IMR-90 (cell line): ENCODE measurements at regions not wholly inside any gene's neighbourhood (a gene's known extent, or its start where the extent isn't known, plus 50 kb on each side); places are given as distances from the start of the nearest gene placed in this dataset.

ENCODE experiments used
- ATAC-seq: fragments of 200-7000 bp; cut with Tn5 transposase; 2 replicates; pipeline ENCODE4 v1.9.1; 2020; ENCODE audit warnings: low read depth, mild to moderate bottlenecking, moderate library complexity
- BruUV-seq: library from RNA; stranded (reverse); fragments of 400-500 nt; replicated peaks from 2 replicates; lab custom pipeline; 2021; lab: Mats Ljungman, UMichigan
- CTCF ChIA-PET: fragments of 300-600 bp; formaldehyde crosslinking; extraction: SDS; loops from one replicate; lab custom pipeline; 2021; ENCODE audit warnings: antibody characterized with exemption; lab: Yijun Ruan, JAX
- POLR2A ChIA-PET: fragments of 300-600 bp; sonication (Branson Sonifier 250); formaldehyde crosslinking; loops from one replicate; lab custom pipeline; 2022; ENCODE audit warnings: antibody characterized with exemption; ENCODE audit not compliant: unreplicated experiment; lab: Charles Lee
- DNase-seq: peaks from one replicate; pipeline ENCODE4 v3.0.0; 2013
- H2AFZ ChIP-seq: replicated peaks from 2 replicates; pipeline ENCODE3; 2013; ENCODE audit warnings: low read length, mild to moderate bottlenecking; ENCODE audit not compliant: poor library complexity
- H2AK5ac ChIP-seq: 2 replicates; pipeline ENCODE4 v1.6.1; 2013; ENCODE audit warnings: low read depth, low read length, inconsistent platforms
- H2AK9ac ChIP-seq: replicated peaks from 2 replicates; pipeline ENCODE3; 2013; ENCODE audit warnings: mild to moderate bottlenecking, low read depth, low read length, moderate library complexity; ENCODE audit not compliant: poor library complexity
- H2BK120ac ChIP-seq: 2 replicates; pipeline ENCODE4 v1.6.1; 2013; ENCODE audit warnings: low read depth, low read length, inconsistent platforms
- H2BK15ac ChIP-seq: 3 replicates; pipeline ENCODE4 v1.6.1; 2013; ENCODE audit warnings: low read depth, low read length, inconsistent platforms
- H2BK20ac ChIP-seq: 2 replicates; pipeline ENCODE4 v1.6.1; 2013; ENCODE audit warnings: low read depth, mild to moderate bottlenecking, inconsistent platforms, low read length, moderate library complexity
- H2BK5ac ChIP-seq: 2 replicates; pipeline ENCODE4 v1.6.1; 2013; ENCODE audit warnings: mild to moderate bottlenecking, low read depth, low read length, inconsistent platforms; ENCODE audit not compliant: poor library complexity, severe bottlenecking
- H3K14ac ChIP-seq: replicated peaks from 2 replicates; pipeline ENCODE4 v1.6.1; 2013; ENCODE audit warnings: low read depth, low read length, inconsistent platforms
- H3K18ac ChIP-seq: 2 replicates; pipeline ENCODE4 v1.6.1; 2013; ENCODE audit warnings: low read depth, low read length, control low read depth
- H3K23ac ChIP-seq: 2 replicates; pipeline ENCODE4 v1.6.1; 2013; ENCODE audit warnings: low read depth, low read length, inconsistent platforms
- H3K27ac ChIP-seq: 2 replicates; pipeline ENCODE4 v1.5.1; 2013; ENCODE audit warnings: mild to moderate bottlenecking, control low read depth, low read length; ENCODE audit not compliant: insufficient read depth
- H3K27me3 ChIP-seq: 2 replicates; pipeline ENCODE4 v1.6.1; 2013; ENCODE audit warnings: low read length; ENCODE audit not compliant: control insufficient read depth, insufficient read depth
- H3K36me3 ChIP-seq: 2 replicates; pipeline ENCODE4 v1.6.1; 2013; ENCODE audit warnings: low read length, mixed read lengths; ENCODE audit not compliant: control insufficient read depth, insufficient read depth
- H3K4ac ChIP-seq: 2 replicates; pipeline ENCODE4 v1.6.1; 2013; ENCODE audit warnings: low read depth, low read length, inconsistent platforms
- H3K4me1 ChIP-seq: 2 replicates; pipeline ENCODE4 v1.6.1; 2013; ENCODE audit warnings: low read length, mixed read lengths; ENCODE audit not compliant: control insufficient read depth, insufficient read depth
- H3K4me2 ChIP-seq: 2 replicates; pipeline ENCODE4 v1.6.1; 2013; ENCODE audit warnings: low read depth, mild to moderate bottlenecking, control low read depth, low read length, moderate library complexity
- H3K4me3 ChIP-seq: 2 replicates; pipeline ENCODE4 v1.5.1; 2013; ENCODE audit warnings: low read depth, mild to moderate bottlenecking, control low read depth, low read length, moderate library complexity; ENCODE audit not compliant: insufficient read depth
- H3K56ac ChIP-seq: 2 replicates; pipeline ENCODE4 v1.6.1; 2013; ENCODE audit warnings: low read length, inconsistent platforms; ENCODE audit not compliant: insufficient read depth; ENCODE audit errors: extremely low read depth
- H3K79me1 ChIP-seq, 2 experiments: 2 replicates each; pipeline ENCODE4 v1.6.1; 2013; ENCODE audit warnings: low read length in 2 of 2, inconsistent platforms in 1 of 2, low read depth in 1 of 2
- H3K9ac ChIP-seq: 2 replicates; pipeline ENCODE4 v1.6.1; 2013; ENCODE audit warnings: low read depth, low read length, control low read depth
- H3K9me1 ChIP-seq: 2 replicates; pipeline ENCODE4 v1.6.1; 2013; ENCODE audit warnings: low read length, inconsistent platforms; ENCODE audit not compliant: insufficient read depth
- H3K9me3 ChIP-seq: 2 replicates; pipeline ENCODE4 v1.6.1; 2013; ENCODE audit warnings: low read length; ENCODE audit not compliant: control insufficient read depth, insufficient read depth
- H4K20me1 ChIP-seq: 2 replicates; pipeline ENCODE4 v1.6.1; 2013; ENCODE audit warnings: low read length, inconsistent platforms; ENCODE audit not compliant: insufficient read depth
- H4K5ac ChIP-seq: 2 replicates; pipeline ENCODE4 v1.6.1; 2013; ENCODE audit warnings: mild to moderate bottlenecking, low read depth, low read length, control low read depth
- H4K8ac ChIP-seq, 2 experiments: 2 replicates each; pipeline ENCODE4 v1.6.1; 2013; ENCODE audit warnings: low read depth in 2 of 2, low read length in 2 of 2, control low read depth in 1 of 2, inconsistent platforms in 1 of 2
- H4K91ac ChIP-seq: 2 replicates; pipeline ENCODE4 v1.6.1; 2013; ENCODE audit warnings: low read depth, low read length, inconsistent platforms; ENCODE audit not compliant: insufficient read depth
- MAFK ChIP-seq: IDR thresholded peaks from 2 replicates; pipeline ENCODE4 v1.6.1; 2012; ENCODE audit warnings: low read depth, low read length, improper control_type of control experiment
- MXI1 ChIP-seq: IDR thresholded peaks from 2 replicates; pipeline ENCODE4 v1.6.1; 2012; ENCODE audit warnings: low read depth, mild to moderate bottlenecking, low read length, moderate library complexity, borderline replicate concordance
- WGBS, 2 experiments: methylation state at CpG; one replicate each; pipeline versions ENCODE4 v1.1.5 to v1.1.7; 2013; ENCODE audit warnings: missing lambda C conversion rate in 2 of 2; ENCODE audit not compliant: insufficient read length in 1 of 2; ENCODE audit errors: extremely low coverage in 2 of 2; 5-methylcytosine and 5-hydroxymethylcytosine counted together
- dilution Hi-C: fragments of 300-500 bp; cut with HindIII; formaldehyde crosslinking; loops from one replicate; pipeline ENCODE4 v1.14.3; 2018; ENCODE audit warnings: low sequenced_read_pairs; ENCODE audit not compliant: unreplicated experiment
- in situ Hi-C: fragments of 300-500 bp; cut with MboI; formaldehyde crosslinking; loops from 3 replicates; pipeline ENCODE4 v1.14.3; 2019; ENCODE audit warnings: low sequenced_read_pairs, inconsistent platforms, mixed read lengths
- intact Hi-C: fragments of 100-400 bp; cut with micrococcal nuclease; formaldehyde crosslinking; loops from 2 replicates; pipeline ENCODE4 v1.10.0; 2022

DNA sequence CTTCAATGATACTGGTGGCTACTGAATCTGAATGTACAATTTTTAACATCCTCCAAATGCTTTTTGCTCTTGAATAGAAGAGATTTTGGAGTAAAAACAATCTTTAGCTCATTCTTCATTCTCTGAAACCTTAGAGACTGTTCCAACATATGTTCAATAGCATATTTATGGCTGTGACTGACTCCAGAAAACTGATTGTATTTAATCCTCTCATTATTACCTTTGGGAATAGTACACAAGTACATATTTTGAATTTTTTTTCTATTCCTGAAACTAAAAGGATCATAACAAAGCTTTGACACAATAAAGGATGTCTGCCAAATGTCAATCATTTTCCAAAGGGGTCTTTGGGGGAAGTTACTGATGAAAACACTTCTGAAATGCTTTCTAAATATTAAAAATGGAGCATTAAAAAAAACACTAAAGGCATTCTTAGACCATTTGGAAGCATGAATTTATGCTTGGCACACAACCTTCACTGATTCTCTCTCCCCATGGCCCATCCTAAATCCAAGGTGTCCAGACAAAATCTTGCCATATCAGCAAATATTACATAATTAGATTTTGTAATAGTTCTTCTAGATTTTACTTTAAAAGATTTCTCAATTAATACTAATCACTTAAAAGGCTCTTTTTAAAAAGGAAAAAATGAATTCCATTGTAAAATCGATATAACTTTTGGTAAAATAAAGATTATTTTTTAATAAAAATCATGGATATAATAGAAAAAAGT lies 936.8 kb downstream of the EPHA3 start:
- Histone ChIP-seq H3K9me1 (no peaks in the 10 kb centered on the region), H2BK15ac (no peak overlapping the region), H3K9ac (no peak overlapping the region), H3K4me1 (no peaks in the 10 kb centered on the region), H2BK120ac (no peak overlapping the region), H3K18ac (no peak overlapping the region), H3K23ac (no peak overlapping the region), H4K20me1 (no peaks in the 10 kb centered on the region), H3K4me2 (no peak overlapping the region), H3K27me3 (no peaks in the 10 kb centered on the region), H3K4me3 (no peak overlapping the region), H4K5ac (no peak overlapping the region), H4K91ac (no peak overlapping the region), H2BK20ac (no peak overlapping the region), H3K4ac (no peak overlapping the region), H3K36me3 (no peaks in the 10 kb centered on the region), H3K79me1 (no peaks in the 10 kb centered on the region), H3K14ac (no peak overlapping the region), H2BK5ac (no peak overlapping the region), H3K27ac (no peak overlapping the region), H3K56ac (no peak overlapping the region), H4K8ac (no peak overlapping the region), H2AK9ac (no peak overlapping the region), H2AK5ac (no peak overlapping the region), H2AFZ (no peak overlapping the region), H3K9me3 (no peaks in the 10 kb centered on the region)
- TF ChIP-seq MXI1 (no peak), MAFK (peak; percentile 90)
- intact Hi-C loops: no loop called here
- POLR2A ChIA-PET: no interaction called here
- no CpG with 5 or more reads among the region's 1 CpG for WGBS, 2 experiments
- dilution Hi-C loops: no loop called here
- in situ Hi-C loops: no loop called here
- DNase-seq: no peak
- no TSS peak for BruUV-seq
- CTCF ChIA-PET: no interaction called here
- ATAC-seq: no peak
